ENCODE measurements at regions not wholly inside any gene's neighbourhood (a gene's known extent, or its start where the extent isn't known, plus 50 kb on each side); places are given as distances from the start of the nearest gene placed in this dataset.
A peak's percentile ranks its signal among the peaks of the same experiment; 100 is the strongest.

GRCh38 chr15:31806106-31806505 lies 224.2 kb upstream of the CHRNA7 start:
- Histone ChIP-seq H3K27me3 (ENCODE audit: control insufficient read depth, insufficient read depth) (no peaks in the 10 kb centered on the region), H3K4me3 (ENCODE audit: low read length) (no peak overlapping the region), H3K27ac (ENCODE audit: low read length) (no peak overlapping the region), H3K9me3 (ENCODE audit: control insufficient read depth, low read length) (no peaks in the 10 kb centered on the region), H3K4me1 (ENCODE audit: control insufficient read depth, insufficient read depth, low read length) (no peaks in the 10 kb centered on the region)
- DNase-seq = no peak
- no peak for ATAC-seq
- intact Hi-C loops (cut with DNase I) = no loop called here

- H3K9me3 ChIP-seq (ENCODE audit: control insufficient read depth, low read length) = no peaks in the 10 kb centered on the region
- no peaks in the 10 kb centered on the region for H3K27me3 ChIP-seq (ENCODE audit: control insufficient read depth, insufficient read depth)
- no peak overlapping the region for H3K27ac ChIP-seq (ENCODE audit: low read length)
- intact Hi-C loops (cut with DNase I) = no loop called here
- no peak for DNase-seq
- ATAC-seq = peak in 1 of 2 donors; percentile 39
- no peak overlapping the region for H3K4me3 ChIP-seq (ENCODE audit: low read length)
- no peaks in the 10 kb centered on the region for H3K4me1 ChIP-seq (ENCODE audit: control insufficient read depth, insufficient read depth, low read length)
- WGBS = 94% methylated on average over 10 of the region's 10 CpGs
These were observed 218.7 kb upstream of the CHRNA7 start for GRCh38 chr15:31811641-31812040.

- ATAC-seq (no peak), DNase-seq (no peak)
- WGBS = 86% methylated on average over 5 of the region's 5 CpGs
- Histone ChIP-seq H3K4me3 (ENCODE audit: low read length) (no peak overlapping the region), H3K4me1 (ENCODE audit: control insufficient read depth, insufficient read depth, low read length) (no peaks in the 10 kb centered on the region), H3K9me3 (ENCODE audit: control insufficient read depth, low read length) (no peaks in the 10 kb centered on the region), H3K27me3 (ENCODE audit: control insufficient read depth, insufficient read depth) (no peaks in the 10 kb centered on the region), H3K27ac (ENCODE audit: low read length) (no peak overlapping the region)
- intact Hi-C loops (cut with DNase I) = no loop called here
These were observed 216.2 kb upstream of the CHRNA7 start for GRCh38 chr15:31814082-31814481.

GRCh38 chr15:31815411-31816155 lies 214.7 kb upstream of the CHRNA7 start:
- Histone ChIP-seq H3K27ac (ENCODE audit: low read length) (no peak overlapping the region), H3K27me3 (ENCODE audit: control insufficient read depth, insufficient read depth) (no peaks in the 10 kb centered on the region), H3K9me3 (ENCODE audit: control insufficient read depth, low read length) (no peaks in the 10 kb centered on the region), H3K4me3 (ENCODE audit: low read length) (no peak overlapping the region), H3K4me1 (ENCODE audit: control insufficient read depth, insufficient read depth, low read length) (no peaks in the 10 kb centered on the region)
- intact Hi-C loops (cut with DNase I) = no loop called here
- DNase-seq = peak in 1 of 3 donors; percentile 52
- WGBS = 73% methylated on average over 15 of the region's 15 CpGs
- ATAC-seq = no peak

GRCh38 chr15:31822463-31822862 lies 207.9 kb upstream of the CHRNA7 start:
- Histone ChIP-seq H3K27me3 (ENCODE audit: control insufficient read depth, insufficient read depth) (no peaks in the 10 kb centered on the region), H3K4me1 (ENCODE audit: control insufficient read depth, insufficient read depth, low read length) (no peaks in the 10 kb centered on the region), H3K27ac (ENCODE audit: low read length) (no peak overlapping the region), H3K9me3 (ENCODE audit: control insufficient read depth, low read length) (no peaks in the 10 kb centered on the region), H3K4me3 (ENCODE audit: low read length) (no peak overlapping the region)
- intact Hi-C loops (cut with DNase I) = no loop called here
- DNase-seq (no peak), ATAC-seq (no peak)
- 71% methylated on average over 2 of the region's 2 CpGs for WGBS

- no peak overlapping the region for H3K4me3 ChIP-seq (ENCODE audit: low read length)
- ATAC-seq = no peak
- H3K9me3 ChIP-seq (ENCODE audit: control insufficient read depth, low read length) = no peaks in the 10 kb centered on the region
- H3K27ac ChIP-seq (ENCODE audit: low read length) = no peak overlapping the region
- H3K27me3 ChIP-seq (ENCODE audit: control insufficient read depth, insufficient read depth) = no peaks in the 10 kb centered on the region
- 62% methylated on average over 5 of the region's 5 CpGs for WGBS
- H3K4me1 ChIP-seq (ENCODE audit: control insufficient read depth, insufficient read depth, low read length) = no peaks in the 10 kb centered on the region
- no peak for DNase-seq
- intact Hi-C loops (cut with DNase I) = no loop called here
These were observed 206.3 kb upstream of the CHRNA7 start for GRCh38 chr15:31824024-31824423.

- 87% methylated on average over 3 of the region's 3 CpGs for WGBS
- intact Hi-C loops (cut with DNase I) = no loop called here
- Histone ChIP-seq H3K9me3 (ENCODE audit: control insufficient read depth, low read length) (no peaks in the 10 kb centered on the region), H3K27ac (ENCODE audit: low read length) (no peak overlapping the region), H3K4me3 (ENCODE audit: low read length) (no peak overlapping the region), H3K4me1 (ENCODE audit: control insufficient read depth, insufficient read depth, low read length) (no peaks in the 10 kb centered on the region), H3K27me3 (ENCODE audit: control insufficient read depth, insufficient read depth) (no peaks in the 10 kb centered on the region)
- ATAC-seq = no peak
- no peak for DNase-seq
These were observed 201.7 kb upstream of the CHRNA7 start for GRCh38 chr15:31828594-31828993.

- intact Hi-C loops (cut with DNase I) = no loop called here
- H3K27me3 ChIP-seq (ENCODE audit: control insufficient read depth, insufficient read depth) = no peaks in the 10 kb centered on the region
- no peaks in the 10 kb centered on the region for H3K9me3 ChIP-seq (ENCODE audit: control insufficient read depth, low read length)
- 65% methylated on average over 1 of the region's 1 CpG for WGBS
- H3K4me1 ChIP-seq (ENCODE audit: control insufficient read depth, insufficient read depth, low read length) = no peaks in the 10 kb centered on the region
- H3K4me3 ChIP-seq (ENCODE audit: low read length) = no peak overlapping the region
- no peak for ATAC-seq
- no peak overlapping the region for H3K27ac ChIP-seq (ENCODE audit: low read length)
- DNase-seq = no peak
These were observed 199.7 kb upstream of the CHRNA7 start for GRCh38 chr15:31830591-31830990.

- intact Hi-C loops (cut with DNase I) = no loop called here
- peak; percentile 49 to 85 for ATAC-seq
- WGBS = 45% methylated on average over 10 of the region's 10 CpGs
- Histone ChIP-seq H3K27me3 (ENCODE audit: control insufficient read depth, insufficient read depth) (no peaks in the 10 kb centered on the region), H3K4me1 (ENCODE audit: control insufficient read depth, insufficient read depth, low read length) (no peaks in the 10 kb centered on the region), H3K27ac (ENCODE audit: low read length) (peak overlapping the region; percentile 30), H3K4me3 (ENCODE audit: low read length) (no peak overlapping the region), H3K9me3 (ENCODE audit: control insufficient read depth, low read length) (no peaks in the 10 kb centered on the region)
- DNase-seq = peak in 1 of 3 donors; percentile 62
These were observed 198.7 kb upstream of the CHRNA7 start for GRCh38 chr15:31831596-31831995.

GRCh38 chr15:31834654-31835053 lies 195.7 kb upstream of the CHRNA7 start:
- Histone ChIP-seq H3K27ac (ENCODE audit: low read length) (no peak overlapping the region), H3K4me1 (ENCODE audit: control insufficient read depth, insufficient read depth, low read length) (no peaks in the 10 kb centered on the region), H3K27me3 (ENCODE audit: control insufficient read depth, insufficient read depth) (no peaks in the 10 kb centered on the region), H3K4me3 (ENCODE audit: low read length) (no peak overlapping the region), H3K9me3 (ENCODE audit: control insufficient read depth, low read length) (no peaks in the 10 kb centered on the region)
- ATAC-seq = no peak
- intact Hi-C loops (cut with DNase I) = no loop called here
- WGBS = 31% methylated on average over 3 of the region's 3 CpGs
- no peak for DNase-seq

- H3K27me3 ChIP-seq (ENCODE audit: control insufficient read depth, insufficient read depth) = no peaks in the 10 kb centered on the region
- intact Hi-C loops (cut with DNase I) = no loop called here
- DNase-seq (no peak), ATAC-seq (no peak)
- H3K9me3 ChIP-seq (ENCODE audit: control insufficient read depth, low read length) = no peaks in the 10 kb centered on the region
- no peak overlapping the region for H3K27ac ChIP-seq (ENCODE audit: low read length)
- peaks cover 4% of the 10 kb centered on the region for H3K4me1 ChIP-seq (ENCODE audit: control insufficient read depth, insufficient read depth, low read length)
- H3K4me3 ChIP-seq (ENCODE audit: low read length) = no peak overlapping the region
- 71% methylated on average over 3 of the region's 3 CpGs for WGBS
These were observed 190.9 kb upstream of the CHRNA7 start for GRCh38 chr15:31839388-31839787.

Measured in right cardiac atrium (tissue), 5 donors.